Naive B cell (primary cell): ENCODE measurements at regions not wholly inside any gene's neighbourhood (a gene's known extent, or its start where the extent isn't known, plus 50 kb on each side); places are given as distances from the start of the nearest gene placed in this dataset.
A peak's percentile ranks its signal among the peaks of the same experiment; 100 is the strongest.

ENCODE experiments used
- ATAC-seq, 2 donors: fragments of 150-1000 bp; cut with Tn5 transposase; 2 replicates each; pipeline ENCODE4 v1.10.0; 2021; ENCODE audit warnings: low read depth in 2 of 2, mild to moderate bottlenecking in 2 of 2, moderate library complexity in 2 of 2
- DNase-seq: peaks from one replicate; pipeline ENCODE4 v3.0.0; 2022
- H3K27ac Mint-ChIP-seq, 6 donors: one replicate each; pipeline ENCODE4 v1.8.0; 2020 to 2022; ENCODE audit warnings: mild to moderate bottlenecking in 6 of 6, mixed read lengths in 6 of 6, moderate library complexity in 5 of 6, inconsistent platforms in 2 of 6
- H3K27me3 Mint-ChIP-seq, 3 donors: one replicate each; pipeline ENCODE4 v1.8.0; 2021 to 2022; ENCODE audit warnings: mixed read lengths in 3 of 3, mild to moderate bottlenecking in 1 of 3
- H3K36me3 Mint-ChIP-seq, 2 donors: one replicate each; pipeline ENCODE4 v1.8.0; 2020 to 2022; ENCODE audit warnings: mixed read lengths in 2 of 2, inconsistent platforms in 1 of 2, mild to moderate bottlenecking in 1 of 2
- H3K4me1 Mint-ChIP-seq, 3 donors: one replicate each; pipeline ENCODE4 v1.8.0; 2020 to 2022; ENCODE audit warnings: mixed read lengths in 3 of 3, inconsistent platforms in 1 of 3, mild to moderate bottlenecking in 1 of 3, moderate library complexity in 1 of 3
- H3K4me3 Mint-ChIP-seq, 8 donors: one replicate each; pipeline ENCODE4 v1.8.0; 2020 to 2022; ENCODE audit warnings: mild to moderate bottlenecking in 8 of 8, mixed read lengths in 8 of 8, moderate library complexity in 8 of 8, inconsistent platforms in 2 of 8
- H3K9me3 Mint-ChIP-seq, 7 donors: one replicate each; pipeline ENCODE4 v1.8.0; 2020 to 2022; ENCODE audit warnings: mixed read lengths in 7 of 7, mild to moderate bottlenecking in 5 of 7, inconsistent platforms in 2 of 7, moderate library complexity in 1 of 7

GRCh38 chr6:43992126-43992663, 135.1 kb downstream of the MRPL14 start:
- H3K4me3 Mint-ChIP-seq = no peak overlapping the region
- H3K4me1 Mint-ChIP-seq = peaks cover 0 to 7% (median 0%) of the 10 kb centered on the region in 3 donors
- no peaks in the 10 kb centered on the region for H3K36me3 Mint-ChIP-seq
- no peaks in the 10 kb centered on the region for H3K9me3 Mint-ChIP-seq
- H3K27ac Mint-ChIP-seq = peak overlapping the region in 3 of 6 donors; percentile 33 to 52 (median 50)
- no peak for ATAC-seq
- peaks cover 8 to 14% (median 10%) of the 10 kb centered on the region in 3 donors for H3K27me3 Mint-ChIP-seq
- DNase-seq = no peak

GRCh38 chr6:43990627-43991619, 136.3 kb downstream of the MRPL14 start:
- H3K27me3 Mint-ChIP-seq = peaks cover 8 to 21% (median 11%) of the 10 kb centered on the region in 3 donors
- H3K9me3 Mint-ChIP-seq = no peaks in the 10 kb centered on the region
- H3K36me3 Mint-ChIP-seq = no peaks in the 10 kb centered on the region
- peak overlapping the region in 1 of 6 donors; percentile 70 for H3K27ac Mint-ChIP-seq
- no peak overlapping the region for H3K4me3 Mint-ChIP-seq
- H3K4me1 Mint-ChIP-seq = peaks cover 0 to 7% (median 0%) of the 10 kb centered on the region in 3 donors
- DNase-seq = no peak
- ATAC-seq = no peak

- no peak for ATAC-seq
- no peaks in the 10 kb centered on the region for H3K9me3 Mint-ChIP-seq
- H3K4me3 Mint-ChIP-seq = no peak overlapping the region
- H3K27ac Mint-ChIP-seq = no peak overlapping the region
- no peak for DNase-seq
- H3K27me3 Mint-ChIP-seq = peaks cover 8 to 28% (median 8%) of the 10 kb centered on the region in 3 donors
- peaks cover 0 to 7% (median 0%) of the 10 kb centered on the region in 3 donors for H3K4me1 Mint-ChIP-seq
- no peaks in the 10 kb centered on the region for H3K36me3 Mint-ChIP-seq
Observed at GRCh38 chr6:43990275-43990626, 137.0 kb downstream of the MRPL14 start.

GRCh38 chr6:43989581-43990146, 137.6 kb downstream of the MRPL14 start:
- DNase-seq = no peak
- Mint-ChIP-seq H3K9me3 (no peaks in the 10 kb centered on the region), H3K36me3 (no peaks in the 10 kb centered on the region), H3K4me3 (no peak overlapping the region), H3K27me3 (peaks cover 8 to 33% (median 9%) of the 10 kb centered on the region in 3 donors), H3K4me1 (peaks cover 0 to 7% (median 0%) of the 10 kb centered on the region in 3 donors), H3K27ac (no peak overlapping the region)
- ATAC-seq = no peak

GRCh38 chr6:43988801-43989200, 138.5 kb downstream of the MRPL14 start:
- H3K27me3 Mint-ChIP-seq = peaks cover 16 to 41% (median 17%) of the 10 kb centered on the region in 3 donors
- H3K36me3 Mint-ChIP-seq = no peaks in the 10 kb centered on the region
- H3K4me3 Mint-ChIP-seq = no peak overlapping the region
- ATAC-seq (no peak), DNase-seq (no peak)
- H3K4me1 Mint-ChIP-seq = peaks cover 0 to 4% (median 0%) of the 10 kb centered on the region in 3 donors
- H3K9me3 Mint-ChIP-seq = no peaks in the 10 kb centered on the region
- no peak overlapping the region for H3K27ac Mint-ChIP-seq

GRCh38 chr6:43987838-43988439, 139.3 kb downstream of the MRPL14 start:
- ATAC-seq = no peak

GRCh38 chr6:43986177-43986825, 141.0 kb downstream of the MRPL14 start:
- Mint-ChIP-seq H3K4me3 (no peak overlapping the region), H3K36me3 (no peaks in the 10 kb centered on the region), H3K4me1 (no peaks in the 10 kb centered on the region), H3K27me3 (peaks cover 9 to 43% (median 22%) of the 10 kb centered on the region in 3 donors), H3K27ac (peak overlapping the region in 1 of 6 donors; percentile 87), H3K9me3 (no peaks in the 10 kb centered on the region)
- no peak for ATAC-seq
- DNase-seq = no peak

More at GRCh38 chr6:43987838-43988439, 139.3 kb downstream of the MRPL14 start:
- Mint-ChIP-seq H3K4me1 (no peaks in the 10 kb centered on the region), H3K36me3 (no peaks in the 10 kb centered on the region), H3K9me3 (no peaks in the 10 kb centered on the region), H3K27me3 (peaks cover 16 to 43% (median 22%) of the 10 kb centered on the region in 3 donors), H3K27ac (no peak overlapping the region), H3K4me3 (no peak overlapping the region)
- no peak for DNase-seq

GRCh38 chr6:43985329-43985728, 141.9 kb downstream of the MRPL14 start:
- no peaks in the 10 kb centered on the region for H3K36me3 Mint-ChIP-seq
- H3K4me1 Mint-ChIP-seq = no peaks in the 10 kb centered on the region
- no peaks in the 10 kb centered on the region for H3K9me3 Mint-ChIP-seq
- no peak for ATAC-seq
- peaks cover 9 to 50% (median 22%) of the 10 kb centered on the region in 3 donors for H3K27me3 Mint-ChIP-seq
- DNase-seq = no peak
- no peak overlapping the region for H3K4me3 Mint-ChIP-seq
- H3K27ac Mint-ChIP-seq = no peak overlapping the region

- peaks cover 9 to 54% (median 21%) of the 10 kb centered on the region in 3 donors for H3K27me3 Mint-ChIP-seq
- DNase-seq (no peak), ATAC-seq (no peak)
- no peaks in the 10 kb centered on the region for H3K4me1 Mint-ChIP-seq
- no peaks in the 10 kb centered on the region for H3K9me3 Mint-ChIP-seq
- no peak overlapping the region for H3K4me3 Mint-ChIP-seq
- H3K36me3 Mint-ChIP-seq = no peaks in the 10 kb centered on the region
- no peak overlapping the region for H3K27ac Mint-ChIP-seq
Observed at GRCh38 chr6:43984442-43985321, 142.6 kb downstream of the MRPL14 start.

- no peak for ATAC-seq
Observed at GRCh38 chr6:43983632-43984031, 143.6 kb downstream of the MRPL14 start.

GRCh38 chr6:43983191-43983590, 144.1 kb downstream of the MRPL14 start:
- no peak for DNase-seq
- Mint-ChIP-seq H3K36me3 (no peaks in the 10 kb centered on the region), H3K4me1 (no peaks in the 10 kb centered on the region), H3K4me3 (no peak overlapping the region), H3K9me3 (no peaks in the 10 kb centered on the region), H3K27ac (no peak overlapping the region), H3K27me3 (peaks cover 13 to 58% (median 20%) of the 10 kb centered on the region in 3 donors)
- no peak for ATAC-seq

More at GRCh38 chr6:43983632-43984031, 143.6 kb downstream of the MRPL14 start:
- Mint-ChIP-seq H3K27ac (no peak overlapping the region), H3K4me3 (no peak overlapping the region), H3K4me1 (no peaks in the 10 kb centered on the region), H3K27me3 (peaks cover 9 to 53% (median 15%) of the 10 kb centered on the region in 3 donors), H3K36me3 (no peaks in the 10 kb centered on the region), H3K9me3 (no peaks in the 10 kb centered on the region)
- DNase-seq = no peak

GRCh38 chr6:43982084-43982625, 145.1 kb downstream of the MRPL14 start:
- Mint-ChIP-seq H3K36me3 (no peaks in the 10 kb centered on the region), H3K4me3 (no peak overlapping the region), H3K27me3 (peaks cover 23 to 67% (median 30%) of the 10 kb centered on the region in 3 donors), H3K4me1 (peaks cover 0 to 4% (median 0%) of the 10 kb centered on the region in 3 donors), H3K9me3 (no peaks in the 10 kb centered on the region), H3K27ac (peak overlapping the region in 1 of 6 donors; percentile 61)
- DNase-seq = no peak
- no peak for ATAC-seq
